ENCODE measurements at regions not wholly inside any gene's neighbourhood (a gene's known extent, or its start where the extent isn't known, plus 50 kb on each side); places are given as distances from the start of the nearest gene placed in this dataset.

DNA sequence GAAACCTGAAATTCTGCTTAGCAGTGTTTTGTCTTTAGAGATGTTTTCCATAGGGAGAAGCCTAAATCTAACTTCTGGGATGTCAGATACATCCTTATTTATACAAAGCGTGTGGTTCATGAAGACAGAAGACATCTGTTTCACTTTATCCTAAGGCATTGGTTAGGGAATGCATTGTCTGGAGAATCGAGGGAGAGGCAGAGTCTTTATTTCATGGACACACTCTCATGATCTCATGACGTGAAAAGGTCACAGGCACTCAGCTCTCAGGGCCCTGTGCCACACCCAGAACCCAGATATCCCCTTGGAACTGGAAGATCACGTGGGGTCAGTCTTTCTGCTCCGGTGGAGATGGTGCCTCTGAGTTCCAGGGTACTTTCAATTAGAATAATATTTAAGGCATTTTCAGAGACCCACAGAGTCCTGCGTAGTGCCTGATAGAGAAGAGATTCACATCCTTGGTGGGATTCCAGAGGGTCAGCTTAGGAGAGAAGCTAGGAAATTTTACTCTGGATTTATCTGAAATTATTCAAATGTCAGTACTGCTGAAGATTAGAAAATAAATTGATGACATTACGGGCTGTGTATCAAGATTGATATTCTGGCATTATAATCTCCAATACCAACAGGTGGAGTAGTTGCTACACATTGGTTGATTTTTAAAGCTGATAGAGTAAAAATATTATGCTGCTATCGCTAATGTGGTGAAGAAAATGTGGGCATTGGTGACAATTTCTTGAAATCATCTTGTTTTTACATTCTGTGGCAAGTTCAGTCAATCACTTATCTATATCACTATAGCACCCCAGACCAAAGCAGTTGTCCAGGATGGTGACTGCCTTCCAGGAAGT is 378.3 kb downstream of the MTRR start:
- no peak for TF ChIP-seq CTCF (IDR thresholded peaks at IDR 0.05; ENCODE audit: low read depth, low read length, poor library complexity, severe bottlenecking)
- TF ChIP-seq EZH2phosphoT487 (IDR thresholded peaks at IDR 0.05; ENCODE audit: borderline replicate concordance, low read length): no peak
